HepG2 (cell line): ENCODE measurements at regions not wholly inside any gene's neighbourhood (a gene's known extent, or its start where the extent isn't known, plus 50 kb on each side); places are given as distances from the start of the nearest gene placed in this dataset.

Experiments
- ATAC-seq: fragments of 200-7000 bp; cut with Tn5 transposase; 3 replicates; pipeline ENCODE4 v1.9.1; 2020; ENCODE audit warnings: mild to moderate bottlenecking, moderate library complexity
- BruUV-seq: library from RNA; stranded (reverse); fragments of 400-500 nt; replicated peaks from 2 replicates; lab custom pipeline; 2021; lab: Mats Ljungman, UMichigan
- CTCF ChIA-PET: fragments of 300-600 bp; formaldehyde crosslinking; extraction: SDS; loops from one replicate; lab custom pipeline; 2021; ENCODE audit warnings: low total read pairs, inconsistent platforms, low intra/inter-chr PET ratio; lab: Yijun Ruan, JAX
- POLR2A ChIA-PET: fragments of 350-600 bp; sonication (Branson Sonifier 250); formaldehyde crosslinking; loops from one replicate; lab custom pipeline; 2020; ENCODE audit warnings: antibody characterized with exemption, inconsistent platforms; lab: Yijun Ruan, JAX
- DNase-seq: peaks from one replicate; pipeline ENCODE4 v3.0.0-alpha.2; 2015; ENCODE audit warnings: low spot score
- FAIRE-seq: peaks from 3 replicates; lab custom pipeline; 2011; peaks lifted over from hg19 to GRCh38; lab: Jason Lieb, UNC
- H2AFZ ChIP-seq: one replicate; pipeline ENCODE4 v1.6.1; 2011; ENCODE audit warnings: low read length, inconsistent platforms
- H3K27ac ChIP-seq: fragments of 300-600 bp; 3 replicates; pipeline ENCODE4 v1.8.0; 2011; ENCODE audit warnings: mixed run types, mild to moderate bottlenecking, mixed read lengths, low read length, inconsistent platforms; ENCODE audit not compliant: insufficient read depth; ENCODE audit errors: extremely low read length
- H3K27me3 ChIP-seq, 2 experiments: fragments of 200-600 bp in 1 of 2; 2 replicates in 1 of 2; 3 replicates in 1 of 2; pipeline versions ENCODE4 v1.6.0 to v1.8.0; 2011; ENCODE audit warnings: low read length in 2 of 2, mild to moderate bottlenecking in 2 of 2, moderate library complexity in 2 of 2, inconsistent platforms in 1 of 2; ENCODE audit not compliant: insufficient read depth in 2 of 2, control insufficient read depth in 1 of 2
- H3K36me3 ChIP-seq, 2 experiments: fragments of 200-600 bp in 1 of 2; replicated peaks in 1 of 2; 2 replicates in 1 of 2; 3 replicates in 1 of 2; pipeline versions ENCODE4 v1.5.1 to v1.8.0; 2011; ENCODE audit warnings: low read length in 2 of 2, inconsistent platforms in 1 of 2; ENCODE audit not compliant: insufficient read depth in 2 of 2, control insufficient read depth in 1 of 2
- H3K4me1 ChIP-seq: 2 replicates; pipeline ENCODE4 v1.5.1; 2012; ENCODE audit warnings: low read length, inconsistent platforms; ENCODE audit not compliant: insufficient read depth
- H3K4me2 ChIP-seq: 2 replicates; pipeline ENCODE4 v1.6.0; 2011; ENCODE audit warnings: low read depth, low read length, inconsistent platforms
- H3K4me3 ChIP-seq, 3 experiments: fragments of 200-600 bp in 1 of 3; sonication (generic), shearing (Covaris generic) in 1 of 3; replicated peaks in 1 of 3; 2 replicates each; pipeline ENCODE4 v1.5.1; 2011 to 2016; ENCODE audit warnings: low read length in 3 of 3, inconsistent platforms in 2 of 3, low read depth in 2 of 3, mild to moderate bottlenecking in 2 of 3, control low read depth in 1 of 3, mixed read lengths in 1 of 3; ENCODE audit not compliant: insufficient read depth in 1 of 3
- H3K79me2 ChIP-seq: one replicate; pipeline ENCODE4 v1.6.1; 2011; ENCODE audit warnings: low read length, inconsistent platforms; ENCODE audit not compliant: insufficient read depth
- H3K9ac ChIP-seq: 2 replicates; pipeline ENCODE4 v1.6.0; 2011; ENCODE audit warnings: mild to moderate bottlenecking, low read depth, low read length, inconsistent platforms; ENCODE audit not compliant: insufficient read depth
- H3K9me3 ChIP-seq: 2 replicates; pipeline ENCODE4 v1.5.1; 2012; ENCODE audit warnings: mild to moderate bottlenecking, low read length
- H4K20me1 ChIP-seq: 2 replicates; pipeline ENCODE4 v1.6.0; 2011; ENCODE audit warnings: inconsistent platforms, mild to moderate bottlenecking, low read length, moderate library complexity; ENCODE audit not compliant: insufficient read depth
- CENPX ChIP-seq: sonication (generic); formaldehyde crosslinking; IDR thresholded peaks from 2 replicates; pipeline ENCODE4 v1.9.0; 2021; ENCODE audit warnings: mild to moderate bottlenecking, missing genetic modification reagents, moderate library complexity
- CREBL2 ChIP-seq: sonication (generic); formaldehyde crosslinking; IDR thresholded peaks from 2 replicates; pipeline ENCODE4 v1.8.1; 2023; ENCODE audit warnings: missing genetic modification reagents, mild to moderate bottlenecking, borderline replicate concordance
- HNRNPK ChIP-seq: fragments of 200-400 bp; formaldehyde crosslinking; IDR thresholded peaks from 2 replicates; pipeline ENCODE4 v1.6.1; 2018; ENCODE audit warnings: low read length, low read depth, moderate library complexity, mild to moderate bottlenecking; ENCODE audit not compliant: poor library complexity, severe bottlenecking
- PATZ1 ChIP-seq: sonication (generic); formaldehyde crosslinking; IDR thresholded peaks from 2 replicates; pipeline ENCODE4 v1.4.0; 2020; ENCODE audit warnings: missing genetic modification reagents
- PRDM10 ChIP-seq: sonication (generic); formaldehyde crosslinking; IDR thresholded peaks from 2 replicates; pipeline ENCODE4 v1.4.0; 2020; ENCODE audit warnings: low read depth, missing genetic modification reagents
- TIGD3 ChIP-seq: sonication (generic); formaldehyde crosslinking; IDR thresholded peaks from 2 replicates; pipeline ENCODE4 v1.5.1; 2020; ENCODE audit warnings: mild to moderate bottlenecking, missing genetic modification reagents, borderline replicate concordance
- ZNF678 ChIP-seq: sonication (generic); formaldehyde crosslinking; IDR thresholded peaks from 2 replicates; pipeline ENCODE4 v1.4.0; 2020; ENCODE audit warnings: mild to moderate bottlenecking, missing genetic modification reagents
- ZNF776 ChIP-seq: sonication (generic); formaldehyde crosslinking; IDR thresholded peaks from 2 replicates; pipeline ENCODE4 v1.4.0; 2020; ENCODE audit warnings: mild to moderate bottlenecking, missing genetic modification reagents
- WGBS: methylation state at CpG from one replicate; pipeline ENCODE4 v1.1.6; 2017; ENCODE audit warnings: low lambda C conversion rate; 5-methylcytosine and 5-hydroxymethylcytosine counted together
- in situ Hi-C: cut with HindIII; loops from 2 replicates; pipeline ENCODE4 v1.10.0; 2017; ENCODE audit warnings: low pct_unique_long_range_greater_than_20kb; ENCODE audit not compliant: extremely low pct_ligation_motif_present
- intact Hi-C: fragments of 100-400 bp; cut with micrococcal nuclease; formaldehyde crosslinking; loops from one replicate; pipeline ENCODE4 v1.10.0; 2022; ENCODE audit not compliant: unreplicated experiment

- TF ChIP-seq HNRNPK: no peak
- no peak for TF ChIP-seq ZNF678
- no peak for TF ChIP-seq ZNF776
- TF ChIP-seq CENPX: no peak
- no peak for TF ChIP-seq PRDM10 (CRISPR knock-in tag)
- TF ChIP-seq PATZ1 (CRISPR knock-in tag): no peak
- TF ChIP-seq CREBL2 (CRISPR knock-in tag): no peak
- TF ChIP-seq TIGD3 (CRISPR knock-in tag): no peak
- TF ChIP-seq, all 625 proteins: peak for 0
- Histone ChIP-seq H3K9ac (no peak overlapping the region), H3K9me3 (no peaks in the 10 kb centered on the region), H3K79me2 (no peaks in the 10 kb centered on the region), H4K20me1 (no peaks in the 10 kb centered on the region), H3K27ac (no peak overlapping the region), H2AFZ (no peak overlapping the region), H3K4me2 (no peak overlapping the region), H3K4me3 (no peak overlapping the region), H3K27me3 (no peaks in the 10 kb centered on the region), H3K36me3 (no peaks in the 10 kb centered on the region), H3K4me1 (no peaks in the 10 kb centered on the region)
- DNase-seq (no peak), ATAC-seq (no peak), FAIRE-seq (no peak)
- in situ Hi-C loops: no loop called here
- intact Hi-C loops: no loop called here
- BruUV-seq: no TSS peak
- WGBS: 37% methylated on average over 6 of the region's 6 CpGs
- POLR2A ChIA-PET: no interaction called here
- CTCF ChIA-PET: no interaction called here
These were observed 213.1 kb upstream of the CAMK1G start for GRCh38 chr1:209370241-209370995.
